ENCODE measurements at regions not wholly inside any gene's neighbourhood (a gene's known extent, or its start where the extent isn't known, plus 50 kb on each side); places are given as distances from the start of the nearest gene placed in this dataset.
"Not testable (repeated sequence)": the region's sequence is repeated elsewhere in the genome, so short reads cannot be mapped to it uniquely, and the experiment has no call there.

DNA sequence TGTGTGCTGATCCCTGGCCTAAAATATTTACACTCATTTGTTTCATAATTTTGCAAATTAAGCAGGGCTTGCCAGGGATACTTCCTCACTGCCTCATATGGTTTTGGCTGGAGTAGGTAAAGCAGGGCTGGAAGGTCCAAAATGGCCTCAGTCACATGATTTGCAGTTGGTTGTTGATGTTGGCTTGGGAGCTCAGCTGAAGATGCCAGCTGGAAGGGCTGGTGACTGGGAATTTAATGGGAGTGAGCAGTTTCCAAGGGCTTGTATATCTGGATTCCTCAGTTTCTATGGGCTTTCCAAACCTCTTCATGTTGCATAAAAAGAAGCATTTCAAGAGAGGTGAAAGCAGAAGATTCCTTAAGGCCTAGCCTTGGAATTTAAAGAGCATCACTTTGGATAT is 729.3 kb downstream of the CDH18 start:
- no peak for DNase-seq (ENCODE audit: low read depth in 2 of 2, low spot score in 1 of 2)

DNA sequence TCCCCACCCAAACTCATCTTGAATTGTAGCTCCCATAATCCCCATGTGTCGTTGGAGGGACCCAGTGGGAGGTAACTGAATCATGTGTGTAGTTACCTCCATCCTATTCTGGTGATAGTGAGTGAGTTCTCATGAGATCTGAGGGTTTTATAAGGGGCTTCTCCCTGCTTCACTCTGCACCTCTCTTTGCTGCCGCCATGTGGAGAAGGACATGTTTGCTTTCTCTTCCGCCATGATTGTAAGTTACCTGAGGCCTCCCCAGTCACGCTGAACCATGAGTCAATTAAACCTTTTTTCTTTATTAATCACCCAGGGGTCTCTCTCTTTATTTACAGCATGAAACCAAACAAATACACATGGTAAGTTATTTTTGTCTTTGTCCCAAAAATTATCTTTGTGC is 726.1 kb downstream of the CDH18 start:
- DNase-seq (ENCODE audit: low read depth in 2 of 2, low spot score in 1 of 2), result no peak

DNA sequence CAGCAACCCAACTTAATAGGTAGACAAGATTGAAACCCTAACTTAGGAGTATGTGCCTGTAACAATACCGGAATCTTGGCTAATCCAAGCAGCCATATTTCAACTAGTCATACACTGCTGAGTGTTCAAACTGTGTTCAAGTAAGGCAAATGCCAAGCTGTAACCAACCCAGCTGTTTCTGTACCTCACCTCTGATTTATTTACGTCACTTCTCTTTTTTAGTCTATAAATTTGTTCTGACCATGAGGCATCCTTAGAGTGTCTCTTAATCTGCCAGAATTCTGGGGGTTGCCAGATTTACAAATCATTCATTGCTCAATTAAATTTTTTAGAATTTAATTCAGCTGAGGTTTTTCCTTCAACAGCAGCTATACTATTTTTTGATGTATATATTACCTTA is 723.2 kb downstream of the CDH18 start:
- no peak for DNase-seq (ENCODE audit: low read depth in 2 of 2, low spot score in 1 of 2)

DNA sequence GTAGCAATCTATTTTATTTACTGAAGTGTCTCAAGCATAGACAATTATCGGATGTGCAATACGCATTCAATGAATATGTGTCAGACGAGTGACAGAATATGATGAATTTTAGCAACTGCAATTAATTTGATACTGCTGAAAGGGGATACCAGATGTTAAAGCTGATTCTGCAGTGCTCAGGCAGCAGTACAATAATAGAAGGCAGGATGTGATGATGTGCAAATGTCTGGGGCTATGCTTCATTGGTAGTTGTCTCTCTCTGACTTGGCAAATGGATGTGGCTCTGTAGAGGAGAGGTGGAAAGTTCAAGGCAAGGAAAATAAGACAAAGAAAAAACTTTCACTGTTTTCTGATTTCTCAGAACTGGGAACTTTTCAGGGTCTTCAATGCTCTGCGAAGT is 721.2 kb downstream of the CDH18 start:
- DNase-seq (ENCODE audit: low read depth in 2 of 2, low spot score in 1 of 2), result no peak

DNA sequence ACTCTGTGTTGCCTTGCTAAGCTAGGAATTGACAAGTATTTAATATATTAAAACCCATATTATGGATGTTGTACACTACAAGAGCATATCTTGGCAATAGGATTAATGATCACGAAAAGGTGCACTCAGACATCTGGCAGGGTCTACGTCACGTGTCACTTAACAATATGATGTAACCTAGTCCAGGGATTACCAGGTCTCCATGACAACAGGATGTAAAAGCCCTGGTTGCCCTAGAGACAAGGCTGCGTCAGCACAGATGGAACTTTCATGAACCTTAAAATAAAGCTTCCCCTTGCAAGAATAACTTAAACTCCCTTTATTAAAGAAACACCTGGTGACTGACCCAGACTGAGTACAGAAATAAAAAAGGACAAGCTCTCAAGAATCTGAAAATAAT is 717.8 kb downstream of the CDH18 start:
- no peak for DNase-seq (ENCODE audit: low read depth in 2 of 2, low spot score in 1 of 2)

DNA sequence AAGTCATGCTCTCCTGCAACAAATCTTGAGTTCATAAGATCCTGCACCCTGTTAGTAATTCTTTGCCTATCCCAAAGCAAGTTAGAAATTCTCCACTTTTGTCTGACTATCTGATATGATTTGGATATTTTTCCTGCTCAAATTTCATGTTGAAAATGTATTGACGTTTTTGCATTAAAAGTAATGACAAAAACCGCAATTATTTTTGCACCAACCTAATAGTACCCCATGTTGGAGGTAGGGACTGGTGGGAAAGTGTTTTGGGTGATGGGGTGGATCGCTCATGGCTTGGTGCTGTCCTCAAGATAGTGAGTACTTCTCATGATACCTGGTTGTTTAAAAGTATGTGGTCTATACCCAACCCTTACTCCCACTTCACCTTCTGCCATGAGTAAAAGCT is 713.4 kb downstream of the CDH18 start:
- no peak for DNase-seq (ENCODE audit: low read depth in 2 of 2, low spot score in 1 of 2)

DNA sequence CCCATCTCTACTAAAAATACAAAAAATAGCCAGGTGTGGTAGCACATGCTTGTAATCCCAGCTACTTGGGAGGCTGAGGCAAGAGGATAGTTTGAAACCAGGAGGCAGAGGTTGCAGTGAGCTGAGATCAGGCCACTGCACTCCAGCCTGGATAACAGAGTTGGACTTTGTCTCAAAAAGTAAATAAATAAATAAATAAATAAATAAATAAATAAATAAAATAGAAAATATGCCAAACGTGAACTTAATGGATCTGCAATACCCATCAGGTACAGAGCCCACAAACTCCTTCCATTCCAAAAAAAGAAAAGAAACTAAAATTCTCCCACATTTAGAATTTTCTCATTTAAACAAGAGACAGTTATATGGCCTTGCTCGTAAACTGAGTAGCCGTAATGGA is 702.7 kb downstream of the CDH18 start:
- DNase-seq (ENCODE audit: low read depth in 2 of 2, low spot score in 1 of 2), result no peak

DNA sequence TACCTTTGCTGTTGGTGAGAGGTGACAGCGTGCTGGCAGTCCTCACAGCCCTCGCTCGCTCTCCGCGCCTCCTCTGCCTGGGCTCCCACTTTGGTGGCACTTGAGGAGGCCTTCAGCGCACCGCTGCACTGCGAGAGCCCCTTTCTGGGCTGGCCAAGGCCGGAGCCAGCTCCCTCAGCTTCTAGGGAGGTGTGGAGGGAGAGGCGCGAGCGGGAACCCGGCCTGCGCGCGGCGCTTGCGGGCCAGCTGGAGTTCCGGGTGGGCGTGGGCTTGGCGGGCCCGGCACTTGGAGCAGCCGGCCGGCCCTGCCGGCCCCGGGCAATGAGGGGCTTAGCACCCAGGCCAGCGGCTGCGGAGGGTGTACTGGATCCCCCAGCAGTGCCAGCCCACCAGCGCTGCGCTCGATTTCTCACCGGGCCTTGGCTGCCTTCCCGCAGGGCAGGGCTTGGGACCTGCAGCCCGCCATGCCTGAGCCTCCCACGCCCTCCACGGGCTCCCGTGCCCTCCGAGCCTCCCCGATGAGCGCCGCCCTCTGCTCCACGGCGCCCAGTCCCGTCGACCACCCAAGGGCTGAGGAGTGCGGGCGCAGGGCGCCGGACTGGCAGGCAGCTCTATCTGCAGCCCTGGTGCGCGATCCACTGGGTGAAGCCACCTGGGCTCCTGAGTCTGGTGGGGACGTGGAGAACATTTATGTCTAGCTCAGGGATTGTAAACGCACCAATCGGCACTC is 700.3 kb downstream of the CDH18 start:
- DNase-seq (ENCODE audit: low read depth in 2 of 2, low spot score in 1 of 2), result not testable (repeated sequence)

DNA sequence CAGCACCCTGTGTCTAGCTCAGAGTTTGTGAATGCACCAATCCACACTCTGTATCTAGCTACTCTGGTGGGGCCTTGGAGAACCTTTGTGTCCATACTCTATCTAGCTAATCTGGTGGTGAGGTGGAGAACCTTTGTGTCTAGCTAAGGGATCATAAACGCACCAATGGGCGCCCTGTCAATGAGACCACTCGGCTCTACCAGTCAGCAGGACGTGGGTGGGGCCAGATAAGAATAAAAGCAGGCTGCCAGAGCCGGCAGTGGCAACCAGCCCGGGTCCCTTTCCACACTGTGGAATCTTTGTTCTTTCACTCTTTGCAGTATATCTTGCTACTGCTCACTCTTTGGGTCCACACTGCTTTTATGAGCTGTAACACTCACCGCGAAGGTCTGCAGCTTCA is 699.7 kb downstream of the CDH18 start:
- DNase-seq (ENCODE audit: low read depth in 2 of 2, low spot score in 1 of 2), result not testable (repeated sequence)

DNA sequence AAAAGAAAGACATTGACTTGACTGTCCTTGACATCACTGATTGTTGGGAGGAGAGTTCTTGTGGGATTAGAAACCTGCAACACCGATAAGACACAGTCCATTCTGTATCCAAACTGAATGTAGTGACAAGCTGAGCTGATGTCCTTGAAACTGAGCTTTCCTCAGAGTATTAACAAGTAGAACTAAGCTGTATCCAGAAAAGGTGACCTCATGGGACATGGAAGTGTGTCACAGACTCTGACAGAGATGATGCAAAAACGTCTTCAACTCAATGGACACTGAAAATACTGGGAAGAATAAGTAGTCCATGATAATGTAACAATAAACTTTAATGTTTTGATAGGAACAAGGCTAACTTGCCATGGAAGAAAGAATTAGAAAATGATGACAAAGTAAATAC is 690.1 kb downstream of the CDH18 start:
- no peak for DNase-seq (ENCODE audit: low read depth in 2 of 2, low spot score in 1 of 2)

DNA sequence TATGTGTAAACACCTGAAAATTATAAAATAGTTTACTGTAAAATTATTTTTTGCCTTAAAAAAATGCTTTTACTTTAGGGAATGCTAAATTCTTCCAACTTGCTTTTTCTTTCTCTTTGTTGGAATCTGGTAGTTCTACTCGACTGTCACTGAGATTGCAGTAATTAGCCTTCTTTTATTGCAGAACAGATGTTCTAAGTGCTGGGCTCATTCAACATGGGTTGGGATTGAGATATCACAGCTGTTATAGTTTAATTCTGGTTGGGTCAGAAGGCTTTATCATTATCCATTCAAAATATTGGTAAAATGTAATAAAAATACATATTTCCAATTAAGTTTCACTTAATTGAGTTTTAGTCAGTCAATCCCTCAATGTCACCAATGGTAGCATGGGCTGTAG is 686.7 kb downstream of the CDH18 start:
- no peak for DNase-seq (ENCODE audit: low read depth in 2 of 2, low spot score in 1 of 2)

DNA sequence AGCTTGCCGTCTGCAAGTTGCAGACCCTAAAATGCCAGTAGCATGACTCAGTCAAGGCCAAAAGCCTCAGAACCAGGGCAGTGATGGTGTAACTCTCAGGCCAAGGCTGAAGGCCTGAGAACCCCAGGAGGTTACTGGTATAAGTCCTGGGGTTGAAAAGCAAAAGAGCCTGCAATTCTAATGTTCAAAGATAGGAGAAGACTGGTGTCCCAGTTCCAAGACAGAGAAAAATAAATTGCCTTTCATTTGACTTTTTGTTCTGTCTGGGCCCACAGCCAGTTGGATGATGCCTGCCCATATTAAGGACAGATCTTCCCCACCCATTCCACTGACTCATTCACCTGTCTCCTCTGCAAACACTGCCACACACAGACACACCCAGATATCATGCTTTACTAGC is 673.2 kb downstream of the CDH18 start:
- no peak for DNase-seq (ENCODE audit: low read depth in 2 of 2, low spot score in 1 of 2)

DNA sequence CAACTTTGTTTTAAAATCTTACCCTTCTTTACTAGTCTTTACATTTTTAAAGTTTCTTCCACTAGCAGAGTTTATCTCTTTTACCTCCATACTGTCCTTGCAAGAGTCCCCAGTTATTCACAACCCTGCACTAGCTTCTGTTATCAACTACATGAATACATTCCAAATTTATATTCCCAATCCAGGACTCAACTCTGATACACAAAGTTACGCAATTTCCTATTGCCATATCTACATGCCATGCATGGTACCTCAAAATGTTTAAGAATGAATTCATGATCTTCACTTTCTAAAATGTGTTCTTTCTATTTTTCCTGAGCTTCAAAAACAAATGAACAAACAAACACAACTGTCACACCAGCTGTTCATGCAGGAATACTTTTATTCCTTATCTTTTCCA is 668.7 kb downstream of the CDH18 start:
- no peak for DNase-seq (ENCODE audit: low read depth in 2 of 2, low spot score in 1 of 2)

DNA sequence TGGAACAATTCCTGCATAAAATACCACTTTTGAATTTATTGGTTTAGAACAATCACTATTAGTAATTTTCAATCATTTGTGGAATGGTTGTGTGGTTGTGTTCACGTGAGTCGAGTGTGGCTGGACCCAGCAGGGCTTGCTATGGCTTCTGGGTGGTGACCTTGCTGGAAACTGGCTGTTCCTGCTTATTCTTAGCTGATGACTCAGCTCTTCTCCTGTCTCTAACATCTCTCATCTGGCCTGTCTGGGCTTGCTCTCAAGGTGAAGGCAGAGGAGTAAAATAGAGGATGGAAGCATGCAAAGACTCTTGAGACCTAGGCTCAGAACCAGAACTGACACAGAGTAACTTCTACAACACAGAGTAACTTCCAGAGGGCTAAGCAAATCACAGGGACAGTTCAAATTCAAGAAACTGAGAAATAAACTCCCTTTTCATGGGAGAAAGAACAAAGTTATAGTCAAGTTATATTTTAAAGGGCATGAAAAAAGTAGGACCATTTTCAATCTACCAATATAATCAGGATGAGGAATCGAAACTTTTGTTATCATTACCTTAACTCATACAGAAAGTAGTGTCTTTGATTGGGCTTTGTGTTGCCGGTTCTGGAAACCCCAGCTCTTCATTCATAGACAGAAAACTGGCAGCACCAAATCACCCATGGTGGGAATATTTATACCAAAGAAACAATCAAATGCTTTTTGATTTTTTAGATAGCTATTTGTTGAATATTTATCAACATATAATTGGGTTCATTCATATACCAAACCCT is 665.1 kb downstream of the CDH18 start:
- DNase-seq (ENCODE audit: low read depth in 2 of 2, low spot score in 1 of 2), result no peak

DNA sequence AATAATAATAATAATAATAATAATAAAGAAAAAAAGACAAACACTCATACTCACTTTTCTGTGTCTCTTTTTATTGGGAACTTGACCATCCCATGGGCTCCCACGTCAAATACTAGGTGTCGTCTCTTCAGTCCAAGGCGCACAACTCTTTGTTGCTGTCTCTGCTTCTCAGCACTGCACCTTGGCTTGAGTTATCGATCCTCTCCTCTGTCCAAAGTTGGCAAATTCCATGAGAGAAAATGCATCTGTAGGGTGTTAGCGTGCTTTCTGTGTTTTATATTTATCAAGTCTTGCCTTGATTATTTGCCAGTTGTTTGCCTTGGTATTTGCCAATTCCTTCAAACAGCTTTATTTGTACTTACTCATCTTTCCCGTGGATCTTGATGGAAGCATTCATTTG is 653.7 kb downstream of the CDH18 start:
- no peak for DNase-seq (ENCODE audit: low read depth in 2 of 2, low spot score in 1 of 2)

DNA sequence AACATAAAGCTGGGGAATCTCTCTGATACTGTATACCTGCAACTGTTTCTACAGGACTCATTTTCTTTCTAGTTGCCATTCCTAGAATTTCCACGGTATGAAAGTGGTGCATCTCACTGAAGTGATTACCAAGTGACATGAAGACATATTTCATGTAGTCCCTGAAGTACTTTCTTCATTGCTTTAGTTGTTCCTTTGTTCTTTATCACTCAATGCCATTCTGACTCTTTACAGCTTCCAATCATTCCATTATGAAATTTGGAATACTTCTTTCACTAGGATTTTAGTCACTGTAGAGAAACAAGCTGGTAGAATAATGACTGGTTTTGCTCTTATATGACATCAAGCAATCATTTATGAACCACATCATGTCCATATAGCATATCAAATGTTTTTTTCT is 645.1 kb downstream of the CDH18 start:
- no peak for DNase-seq (ENCODE audit: low read depth in 2 of 2, low spot score in 1 of 2)

DNA sequence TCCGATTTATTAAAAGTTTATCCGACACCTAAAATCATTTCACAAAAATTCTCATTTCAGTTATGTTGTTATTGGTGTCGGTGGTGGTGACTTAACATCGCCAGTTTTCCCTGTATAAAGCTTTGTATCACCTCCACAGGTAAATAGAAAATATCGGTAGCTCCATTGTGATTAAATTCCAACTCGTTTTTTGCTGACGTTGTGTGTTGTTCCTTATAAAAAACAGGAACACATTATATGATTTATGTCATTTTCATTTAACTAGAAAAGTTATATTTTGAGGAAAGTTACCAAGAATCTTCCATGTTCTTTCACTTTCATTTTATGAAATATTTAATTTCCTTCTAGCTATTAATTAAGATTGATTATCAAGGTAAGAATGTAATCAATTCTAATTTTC is 635.9 kb downstream of the CDH18 start:
- DNase-seq (ENCODE audit: low read depth in 2 of 2, low spot score in 1 of 2), result no peak

DNA sequence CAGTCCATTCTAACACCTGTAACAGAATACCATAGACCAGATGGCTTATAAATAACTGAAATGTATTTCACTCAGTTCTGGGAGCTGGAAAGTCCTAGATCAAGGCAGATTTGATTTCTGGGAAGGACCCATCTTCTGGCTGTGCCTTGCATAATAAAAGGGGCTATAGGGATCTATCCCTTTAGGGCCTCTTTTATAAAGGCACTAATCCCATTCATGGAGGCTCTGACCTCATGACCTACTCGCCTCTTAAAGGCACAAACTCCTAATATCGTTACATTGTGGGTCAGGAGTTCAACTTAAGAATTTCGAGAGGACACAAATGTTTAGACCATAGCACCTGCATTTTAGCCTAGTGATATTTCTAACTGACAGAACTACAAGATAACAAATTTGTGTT is 619.0 kb downstream of the CDH18 start:
- no peak for DNase-seq (ENCODE audit: low read depth in 2 of 2, low spot score in 1 of 2)

DNA sequence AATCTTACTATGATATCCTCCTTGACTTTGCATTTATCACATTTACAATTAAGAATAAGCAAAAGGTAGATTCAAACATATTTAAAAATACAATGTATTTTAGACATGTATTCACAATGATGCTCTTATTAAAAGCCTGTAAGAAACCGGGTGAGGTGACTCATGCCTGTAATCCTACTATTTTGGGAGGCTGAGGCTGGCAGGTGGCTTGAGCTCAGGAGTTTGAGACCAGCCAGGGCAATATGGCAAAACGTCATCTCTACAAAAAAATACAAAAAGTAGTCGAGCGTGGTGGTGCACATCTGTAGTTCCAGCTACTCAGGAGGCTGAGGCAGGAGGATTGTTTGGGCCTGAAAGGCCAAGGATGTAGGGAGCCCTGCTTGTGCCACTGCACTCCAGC is 618.4 kb downstream of the CDH18 start:
- DNase-seq (ENCODE audit: low read depth in 2 of 2, low spot score in 1 of 2), result no peak

DNA sequence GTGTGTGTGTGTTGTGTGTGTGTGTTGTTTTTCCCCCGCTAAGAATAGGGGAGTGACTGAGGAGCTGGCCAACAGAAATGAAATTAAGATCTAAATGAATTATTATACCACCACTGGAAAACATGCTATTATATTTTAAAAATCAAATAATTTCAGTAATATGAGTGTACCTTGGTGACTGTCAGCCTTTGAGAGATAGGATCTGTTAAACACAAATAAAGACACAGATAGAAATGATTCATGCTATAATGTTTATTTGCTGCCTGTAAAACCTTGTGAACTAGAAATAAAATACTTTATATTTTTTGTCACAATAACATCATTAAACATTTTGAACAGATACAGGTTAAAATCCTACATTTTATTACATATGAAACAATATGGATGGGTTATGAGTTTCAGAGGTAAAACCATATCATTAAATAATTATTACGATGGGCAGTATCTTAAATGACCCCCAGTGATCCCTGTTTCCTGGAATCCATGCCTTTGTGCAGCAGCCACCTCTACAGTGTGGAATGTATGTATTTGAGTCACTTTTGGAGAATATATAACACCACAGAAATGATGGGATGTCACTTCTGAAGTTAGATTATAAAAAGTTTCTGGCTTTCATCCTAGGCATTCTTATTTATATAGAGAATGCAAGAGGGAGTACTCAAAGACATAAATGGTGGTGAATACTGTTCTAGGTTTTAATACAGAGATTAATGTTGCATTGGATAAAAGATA is 617.2 kb downstream of the CDH18 start:
- DNase-seq (ENCODE audit: low read depth in 2 of 2, low spot score in 1 of 2), result no peak

DNA sequence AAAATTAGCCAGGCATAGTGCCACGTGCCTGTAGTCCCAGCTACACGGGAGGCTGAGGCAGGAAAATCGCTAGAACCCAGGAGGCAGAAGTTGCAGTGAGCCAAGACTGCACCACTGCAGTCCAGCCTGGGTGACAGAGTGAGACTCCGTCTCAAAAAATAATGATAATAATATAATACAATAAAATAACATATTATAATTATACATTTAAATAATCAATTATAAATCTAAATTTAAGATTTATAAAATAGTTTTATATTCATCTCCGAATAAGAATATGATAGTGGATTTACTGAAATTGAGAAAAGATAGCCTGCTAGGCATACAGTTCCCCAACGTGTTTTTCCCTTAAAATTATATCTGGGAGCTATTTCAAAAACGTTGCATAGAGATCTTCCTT is 599.6 kb downstream of the CDH18 start:
- DNase-seq (ENCODE audit: low read depth in 2 of 2, low spot score in 1 of 2), result no peak

DNA sequence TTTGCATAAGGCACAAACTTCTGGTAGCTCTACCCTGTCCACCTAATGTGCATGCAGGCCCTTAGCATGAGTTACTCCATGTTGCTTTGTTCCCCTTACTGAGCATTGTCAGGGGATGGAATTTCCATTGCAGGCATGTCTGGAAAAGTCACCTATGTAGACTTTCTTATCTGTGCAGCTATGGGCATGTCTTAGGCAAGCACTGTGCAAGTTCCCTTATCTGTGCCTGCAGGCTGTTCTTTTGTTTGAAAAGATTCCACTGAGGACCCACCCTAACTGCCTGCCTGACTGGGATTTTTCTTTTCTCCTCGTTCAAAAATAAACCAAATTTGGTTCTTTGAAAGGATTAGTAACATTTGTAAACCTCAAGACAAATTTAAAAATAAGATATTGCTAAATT is 587.0 kb downstream of the CDH18 start:
- DNase-seq (ENCODE audit: low read depth in 2 of 2, low spot score in 1 of 2), result no peak
